GM23338 (cell line): ENCODE measurements at regions not wholly inside any gene's neighbourhood (a gene's known extent, or its start where the extent isn't known, plus 50 kb on each side); places are given as distances from the start of the nearest gene placed in this dataset.

Experiments
- ATAC-seq: fragments of 200-7000 bp; cut with Tn5 transposase; 3 replicates; pipeline ENCODE4 v1.9.1; 2020
- DNase-seq: peaks from one replicate; pipeline ENCODE4 v3.0.0-alpha.2; 2015; ENCODE audit warnings: low spot score
- H2AFZ ChIP-seq: fragments of 200-600 bp; sonication (generic); 2 replicates; pipeline ENCODE4 v1.8.0; 2016; ENCODE audit warnings: antibody characterized with exemption, mild to moderate bottlenecking, moderate library complexity
- H3F3A ChIP-seq: fragments of 200-600 bp; sonication (generic); replicated peaks from 2 replicates; pipeline ENCODE4 v1.8.0; 2017; ENCODE audit warnings: antibody characterized with exemption, mixed run types, low read depth
- H3K27ac ChIP-seq: fragments of 200-600 bp; sonication (generic); 2 replicates; pipeline ENCODE4 v1.6.1; 2016; ENCODE audit warnings: low read depth
- H3K27me3 ChIP-seq: fragments of 200-600 bp; sonication (generic); 2 replicates; pipeline ENCODE4 v1.8.0; 2016; ENCODE audit warnings: mild to moderate bottlenecking, mixed run types, moderate library complexity; ENCODE audit not compliant: insufficient read depth
- H3K36me3 ChIP-seq: fragments of 200-600 bp; sonication (generic); 2 replicates; pipeline ENCODE4 v1.8.0; 2016; ENCODE audit warnings: mild to moderate bottlenecking; ENCODE audit not compliant: insufficient read depth
- H3K4me1 ChIP-seq: fragments of 200-600 bp; sonication (generic); 2 replicates; pipeline ENCODE4 v1.8.0; 2016; ENCODE audit warnings: mild to moderate bottlenecking, moderate library complexity; ENCODE audit not compliant: insufficient read depth
- H3K4me2 ChIP-seq: fragments of 200-600 bp; sonication (generic); 2 replicates; pipeline ENCODE4 v1.7.1; 2017; ENCODE audit warnings: mixed run types
- H3K4me3 ChIP-seq: fragments of 200-600 bp; sonication (generic); 2 replicates; pipeline ENCODE4 v1.6.1; 2016; ENCODE audit warnings: mixed run types
- H3K79me2 ChIP-seq: fragments of 200-600 bp; sonication (generic); replicated peaks from 2 replicates; pipeline ENCODE4 v1.8.0; 2017; ENCODE audit warnings: mild to moderate bottlenecking; ENCODE audit not compliant: insufficient read depth
- H3K9me2 ChIP-seq: fragments of 200-600 bp; sonication (generic); 2 replicates; pipeline ENCODE4 v1.8.0; 2017; ENCODE audit not compliant: insufficient read depth
- H4K20me1 ChIP-seq: fragments of 200-600 bp; sonication (generic); replicated peaks from 2 replicates; pipeline ENCODE4 v1.8.0; 2017; ENCODE audit warnings: mild to moderate bottlenecking; ENCODE audit not compliant: insufficient read depth
- H3K27ac Mint-ChIP-seq: 2 replicates; pipeline ENCODE4 v1.8.0; 2020; ENCODE audit warnings: inconsistent platforms, mild to moderate bottlenecking, moderate library complexity, mixed read lengths
- H3K27me3 Mint-ChIP-seq: 3 replicates; pipeline ENCODE4 v1.8.0; 2022; ENCODE audit warnings: low read depth, mild to moderate bottlenecking, moderate library complexity, mixed read lengths, inconsistent platforms; ENCODE audit not compliant: insufficient read depth, poor library complexity
- H3K36me3 Mint-ChIP-seq: 3 replicates; pipeline ENCODE4 v1.8.0; 2021; ENCODE audit warnings: low read depth, mild to moderate bottlenecking, inconsistent platforms, moderate library complexity, mixed read lengths
- H3K4me1 Mint-ChIP-seq: 3 replicates; pipeline ENCODE4 v1.8.0; 2020; ENCODE audit warnings: mild to moderate bottlenecking, inconsistent platforms, mixed read lengths
- H3K4me3 Mint-ChIP-seq: 3 replicates; pipeline ENCODE4 v1.8.0; 2021; ENCODE audit warnings: moderate library complexity, mild to moderate bottlenecking, inconsistent platforms, mixed read lengths
- H3K9me3 Mint-ChIP-seq: 3 replicates; pipeline ENCODE4 v1.8.0; 2020; ENCODE audit warnings: moderate library complexity, mild to moderate bottlenecking, inconsistent platforms, mixed read lengths
- CREB1 ChIP-seq: fragments of 250-450 bp; sonication (Bioruptor Pico); IDR thresholded peaks from 2 replicates; pipeline ENCODE4 v1.5.0; 2020; ENCODE audit warnings: low read depth, mild to moderate bottlenecking, moderate library complexity
- ETS1 ChIP-seq: IDR thresholded peaks from 2 replicates; pipeline ENCODE4 v1.6.1; 2016; ENCODE audit warnings: antibody characterized with exemption
- EZH2 ChIP-seq: fragments of 200-600 bp; sonication (generic); IDR thresholded peaks from one replicate; pipeline ENCODE4 v1.8.0; 2017; ENCODE audit warnings: antibody characterized with exemption, mild to moderate bottlenecking, low read depth; ENCODE audit not compliant: unreplicated experiment
- EZH2phosphoT487 ChIP-seq: fragments of 200-600 bp; sonication (generic); IDR thresholded peaks from one replicate; pipeline ENCODE4 v1.8.1; 2018; ENCODE audit warnings: antibody characterized with exemption; ENCODE audit not compliant: unreplicated experiment
- JUNB ChIP-seq: IDR thresholded peaks from one replicate; pipeline ENCODE4 v1.6.1; 2016; ENCODE audit warnings: antibody characterized with exemption; ENCODE audit not compliant: unreplicated experiment
- NANOG ChIP-seq: IDR thresholded peaks from 2 replicates; pipeline ENCODE4 v1.6.1; 2016; ENCODE audit warnings: antibody characterized with exemption, borderline replicate concordance
- POLR2AphosphoS5 ChIP-seq: IDR thresholded peaks from 2 replicates; pipeline ENCODE4 v1.6.1; 2016; ENCODE audit warnings: antibody characterized with exemption, low read depth
- STAT1 ChIP-seq: IDR thresholded peaks from one replicate; pipeline ENCODE4 v1.6.1; 2016; ENCODE audit warnings: antibody characterized with exemption; ENCODE audit not compliant: unreplicated experiment
- ZNF114 ChIP-seq: fragments of 250-450 bp; sonication (Bioruptor Pico); IDR thresholded peaks from 2 replicates; pipeline ENCODE4 v1.5.0; 2020; ENCODE audit warnings: mild to moderate bottlenecking, moderate library complexity
- ZNF331 ChIP-seq: fragments of 250-450 bp; sonication (Bioruptor Pico); IDR thresholded peaks from 2 replicates; pipeline ENCODE4 v1.5.0; 2020; ENCODE audit warnings: low read depth, mild to moderate bottlenecking, moderate library complexity
- ZNF462 ChIP-seq: fragments of 250-450 bp; sonication (Bioruptor Pico); IDR thresholded peaks from 2 replicates; pipeline ENCODE4 v1.5.0; 2020; ENCODE audit warnings: mild to moderate bottlenecking, moderate library complexity
- TF ChIP-seq, protein P1 (sequence below), 2 experiments: fragments of 200-600 bp in 1 of 2; sonication (generic) in 1 of 2; conservative IDR thresholded peaks; 2 replicates each; pipeline versions ENCODE4 v1.5.1 to v1.6.1; 2016 to 2017; ENCODE audit warnings: antibody characterized with exemption in 2 of 2, low read depth in 2 of 2, mild to moderate bottlenecking in 2 of 2, moderate library complexity in 1 of 2
- TF ChIP-seq, protein P2 (sequence below): IDR thresholded peaks from one replicate; pipeline ENCODE4 v1.6.1; 2018; ENCODE audit warnings: antibody characterized with exemption; ENCODE audit not compliant: unreplicated experiment

DNA sequence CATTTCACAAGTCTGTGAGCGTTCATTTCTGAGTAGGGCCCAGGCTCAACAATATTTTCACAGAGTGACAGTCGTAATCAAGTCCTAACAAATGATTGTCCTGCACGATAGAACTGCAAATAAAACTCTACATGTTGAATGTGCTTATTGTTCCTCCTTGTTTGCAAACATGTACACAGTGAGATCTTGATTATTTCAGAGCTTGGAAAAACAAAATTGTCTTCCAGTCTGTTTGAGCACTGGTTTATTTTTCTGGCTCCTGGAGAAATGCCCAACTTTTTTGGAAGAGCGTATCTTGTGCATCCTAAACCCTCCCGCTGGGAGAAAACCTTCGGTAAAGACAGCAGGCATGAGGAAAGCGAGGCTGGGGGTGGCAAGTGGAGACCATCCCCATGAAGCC is 91.1 kb downstream of the TEX36 start:
- Mint-ChIP-seq H3K27me3 (no peaks in the 10 kb centered on the region), H3K9me3 (peaks cover 12% of the 10 kb centered on the region), H3K36me3 (no peaks in the 10 kb centered on the region), H3K4me3 (no peak overlapping the region), H3K4me1 (peaks cover 12% of the 10 kb centered on the region), H3K27ac (no peak overlapping the region)
- Histone ChIP-seq H2AFZ (no peak overlapping the region), H3K4me3 (no peak overlapping the region), H4K20me1 (no peaks in the 10 kb centered on the region), H3K27me3 (no peaks in the 10 kb centered on the region), H3K79me2 (no peaks in the 10 kb centered on the region), H3F3A (no peaks in the 10 kb centered on the region), H3K27ac (no peak overlapping the region), H3K36me3 (no peaks in the 10 kb centered on the region), H3K4me2 (no peak overlapping the region), H3K4me1 (peaks cover 10% of the 10 kb centered on the region), H3K9me2 (no peaks in the 10 kb centered on the region)
- DNase-seq, result no peak
- no peak for ATAC-seq
- TF ChIP-seq EZH2phosphoT487, result no peak
- no peak for TF ChIP-seq ETS1
- TF ChIP-seq EZH2, result no peak
- TF ChIP-seq JUNB, result no peak
- TF ChIP-seq ZNF462 (CRISPR knock-in tag), result no peak
- no peak for TF ChIP-seq NANOG
- TF ChIP-seq, protein P1, sequence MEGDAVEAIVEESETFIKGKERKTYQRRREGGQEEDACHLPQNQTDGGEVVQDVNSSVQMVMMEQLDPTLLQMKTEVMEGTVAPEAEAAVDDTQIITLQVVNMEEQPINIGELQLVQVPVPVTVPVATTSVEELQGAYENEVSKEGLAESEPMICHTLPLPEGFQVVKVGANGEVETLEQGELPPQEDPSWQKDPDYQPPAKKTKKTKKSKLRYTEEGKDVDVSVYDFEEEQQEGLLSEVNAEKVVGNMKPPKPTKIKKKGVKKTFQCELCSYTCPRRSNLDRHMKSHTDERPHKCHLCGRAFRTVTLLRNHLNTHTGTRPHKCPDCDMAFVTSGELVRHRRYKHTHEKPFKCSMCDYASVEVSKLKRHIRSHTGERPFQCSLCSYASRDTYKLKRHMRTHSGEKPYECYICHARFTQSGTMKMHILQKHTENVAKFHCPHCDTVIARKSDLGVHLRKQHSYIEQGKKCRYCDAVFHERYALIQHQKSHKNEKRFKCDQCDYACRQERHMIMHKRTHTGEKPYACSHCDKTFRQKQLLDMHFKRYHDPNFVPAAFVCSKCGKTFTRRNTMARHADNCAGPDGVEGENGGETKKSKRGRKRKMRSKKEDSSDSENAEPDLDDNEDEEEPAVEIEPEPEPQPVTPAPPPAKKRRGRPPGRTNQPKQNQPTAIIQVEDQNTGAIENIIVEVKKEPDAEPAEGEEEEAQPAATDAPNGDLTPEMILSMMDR (conservative IDR thresholded peaks at IDR 0.05; ENCODE audit: low read depth in 2 of 2), result no peak
- TF ChIP-seq, protein P2, sequence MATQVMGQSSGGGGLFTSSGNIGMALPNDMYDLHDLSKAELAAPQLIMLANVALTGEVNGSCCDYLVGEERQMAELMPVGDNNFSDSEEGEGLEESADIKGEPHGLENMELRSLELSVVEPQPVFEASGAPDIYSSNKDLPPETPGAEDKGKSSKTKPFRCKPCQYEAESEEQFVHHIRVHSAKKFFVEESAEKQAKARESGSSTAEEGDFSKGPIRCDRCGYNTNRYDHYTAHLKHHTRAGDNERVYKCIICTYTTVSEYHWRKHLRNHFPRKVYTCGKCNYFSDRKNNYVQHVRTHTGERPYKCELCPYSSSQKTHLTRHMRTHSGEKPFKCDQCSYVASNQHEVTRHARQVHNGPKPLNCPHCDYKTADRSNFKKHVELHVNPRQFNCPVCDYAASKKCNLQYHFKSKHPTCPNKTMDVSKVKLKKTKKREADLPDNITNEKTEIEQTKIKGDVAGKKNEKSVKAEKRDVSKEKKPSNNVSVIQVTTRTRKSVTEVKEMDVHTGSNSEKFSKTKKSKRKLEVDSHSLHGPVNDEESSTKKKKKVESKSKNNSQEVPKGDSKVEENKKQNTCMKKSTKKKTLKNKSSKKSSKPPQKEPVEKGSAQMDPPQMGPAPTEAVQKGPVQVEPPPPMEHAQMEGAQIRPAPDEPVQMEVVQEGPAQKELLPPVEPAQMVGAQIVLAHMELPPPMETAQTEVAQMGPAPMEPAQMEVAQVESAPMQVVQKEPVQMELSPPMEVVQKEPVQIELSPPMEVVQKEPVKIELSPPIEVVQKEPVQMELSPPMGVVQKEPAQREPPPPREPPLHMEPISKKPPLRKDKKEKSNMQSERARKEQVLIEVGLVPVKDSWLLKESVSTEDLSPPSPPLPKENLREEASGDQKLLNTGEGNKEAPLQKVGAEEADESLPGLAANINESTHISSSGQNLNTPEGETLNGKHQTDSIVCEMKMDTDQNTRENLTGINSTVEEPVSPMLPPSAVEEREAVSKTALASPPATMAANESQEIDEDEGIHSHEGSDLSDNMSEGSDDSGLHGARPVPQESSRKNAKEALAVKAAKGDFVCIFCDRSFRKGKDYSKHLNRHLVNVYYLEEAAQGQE, result no peak
- no peak for TF ChIP-seq ZNF331 (CRISPR knock-in tag)
- no peak for TF ChIP-seq ZNF114
- no peak for TF ChIP-seq CREB1
- no peak for TF ChIP-seq POLR2AphosphoS5
- no peak for TF ChIP-seq STAT1
